ENCODE measurements at regions not wholly inside any gene's neighbourhood (a gene's known extent, or its start where the extent isn't known, plus 50 kb on each side); places are given as distances from the start of the nearest gene placed in this dataset.

DNA sequence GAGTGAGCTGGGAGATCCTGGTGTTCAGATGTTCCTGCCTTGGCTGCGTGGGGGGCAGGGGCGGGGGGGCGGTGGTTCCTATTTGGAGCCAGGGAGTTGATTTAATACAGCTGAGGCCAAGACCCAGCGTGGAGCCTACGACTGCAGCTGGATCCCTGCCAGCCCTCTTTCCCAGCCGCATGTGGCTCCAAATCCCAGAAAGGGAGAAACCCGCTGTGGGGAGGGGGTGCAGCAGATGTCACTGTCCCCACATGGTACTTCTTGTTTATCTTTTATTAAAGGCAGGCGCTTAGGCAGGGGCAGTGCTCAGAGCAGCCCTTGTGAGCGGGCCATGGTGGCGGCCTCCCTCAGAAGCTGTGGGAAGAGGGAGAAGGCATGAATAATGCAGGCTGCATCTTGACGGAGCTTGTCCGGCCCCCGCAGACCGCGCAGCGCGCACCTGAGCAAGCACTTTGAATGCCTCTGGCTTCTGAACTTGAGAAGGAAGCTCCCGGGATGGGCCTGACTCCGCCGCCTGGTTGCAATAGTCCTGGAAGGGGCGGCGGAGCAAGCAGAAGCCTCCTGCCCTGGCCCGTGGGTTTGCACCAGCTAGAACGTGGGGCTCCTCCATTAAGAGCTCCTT, 112.1 kb downstream of the GLI2 start:
- no peak overlapping the region for H3K27ac ChIP-seq
- H3K9me3 ChIP-seq: peaks cover 0 to 21% (median 0%) of the 10 kb centered on the region in 4 donors
- no peaks in the 10 kb centered on the region for H3K36me3 ChIP-seq
- H3K4me3 ChIP-seq: no peak overlapping the region
- H3K4me1 ChIP-seq: peaks cover 0 to 19% (median 0%) of the 10 kb centered on the region in 4 donors
- TF ChIP-seq EP300 (IDR thresholded peaks at IDR 0.05) (no peak), POLR2A (IDR thresholded peaks at IDR 0.05) (no peak)
- TF ChIP-seq, protein P1, sequence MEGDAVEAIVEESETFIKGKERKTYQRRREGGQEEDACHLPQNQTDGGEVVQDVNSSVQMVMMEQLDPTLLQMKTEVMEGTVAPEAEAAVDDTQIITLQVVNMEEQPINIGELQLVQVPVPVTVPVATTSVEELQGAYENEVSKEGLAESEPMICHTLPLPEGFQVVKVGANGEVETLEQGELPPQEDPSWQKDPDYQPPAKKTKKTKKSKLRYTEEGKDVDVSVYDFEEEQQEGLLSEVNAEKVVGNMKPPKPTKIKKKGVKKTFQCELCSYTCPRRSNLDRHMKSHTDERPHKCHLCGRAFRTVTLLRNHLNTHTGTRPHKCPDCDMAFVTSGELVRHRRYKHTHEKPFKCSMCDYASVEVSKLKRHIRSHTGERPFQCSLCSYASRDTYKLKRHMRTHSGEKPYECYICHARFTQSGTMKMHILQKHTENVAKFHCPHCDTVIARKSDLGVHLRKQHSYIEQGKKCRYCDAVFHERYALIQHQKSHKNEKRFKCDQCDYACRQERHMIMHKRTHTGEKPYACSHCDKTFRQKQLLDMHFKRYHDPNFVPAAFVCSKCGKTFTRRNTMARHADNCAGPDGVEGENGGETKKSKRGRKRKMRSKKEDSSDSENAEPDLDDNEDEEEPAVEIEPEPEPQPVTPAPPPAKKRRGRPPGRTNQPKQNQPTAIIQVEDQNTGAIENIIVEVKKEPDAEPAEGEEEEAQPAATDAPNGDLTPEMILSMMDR (IDR thresholded peaks at IDR 0.05): no peak
- H3K27me3 ChIP-seq: no peaks in the 10 kb centered on the region
- WGBS, 2 donors: 56 to 66% methylated on average over 22 to 23 of the region's 24 CpGs
- DNase-seq (ENCODE audit: low spot score in 2 of 2): no peak

DNA sequence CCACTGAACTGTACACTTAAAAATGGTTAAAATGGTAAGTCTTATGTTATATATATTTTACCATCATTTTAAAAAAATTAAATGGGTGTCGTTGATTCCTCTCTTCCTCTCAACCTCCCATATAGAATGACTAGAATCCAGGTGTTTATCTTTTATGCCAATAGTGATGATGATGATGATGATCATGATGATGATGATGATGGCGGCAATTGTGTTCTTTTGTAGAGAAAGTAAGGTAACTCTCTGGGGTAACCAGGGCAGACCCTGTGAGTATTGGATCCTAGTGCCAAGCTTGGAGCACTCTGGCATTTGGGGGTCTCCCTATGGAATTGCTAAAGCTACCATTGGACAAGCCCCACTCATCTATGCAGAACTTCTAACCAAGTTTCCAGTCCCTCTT, 113.6 kb downstream of the GLI2 start:
- peaks cover 0 to 19% (median 0%) of the 10 kb centered on the region in 4 donors for H3K4me1 ChIP-seq
- WGBS, 2 donors: 95 to 96% methylated on average over 2 of the region's 2 CpGs
- no peaks in the 10 kb centered on the region for H3K36me3 ChIP-seq
- H3K27me3 ChIP-seq: no peaks in the 10 kb centered on the region
- DNase-seq (ENCODE audit: low spot score in 2 of 2): no peak
- no peak for TF ChIP-seq POLR2A (IDR thresholded peaks at IDR 0.05)
- no peak for TF ChIP-seq EP300 (IDR thresholded peaks at IDR 0.05)
- TF ChIP-seq, protein P1 (IDR thresholded peaks at IDR 0.05): no peak
- no peak overlapping the region for H3K27ac ChIP-seq
- no peak overlapping the region for H3K4me3 ChIP-seq
- peaks cover 0 to 21% (median 0%) of the 10 kb centered on the region in 4 donors for H3K9me3 ChIP-seq

DNA sequence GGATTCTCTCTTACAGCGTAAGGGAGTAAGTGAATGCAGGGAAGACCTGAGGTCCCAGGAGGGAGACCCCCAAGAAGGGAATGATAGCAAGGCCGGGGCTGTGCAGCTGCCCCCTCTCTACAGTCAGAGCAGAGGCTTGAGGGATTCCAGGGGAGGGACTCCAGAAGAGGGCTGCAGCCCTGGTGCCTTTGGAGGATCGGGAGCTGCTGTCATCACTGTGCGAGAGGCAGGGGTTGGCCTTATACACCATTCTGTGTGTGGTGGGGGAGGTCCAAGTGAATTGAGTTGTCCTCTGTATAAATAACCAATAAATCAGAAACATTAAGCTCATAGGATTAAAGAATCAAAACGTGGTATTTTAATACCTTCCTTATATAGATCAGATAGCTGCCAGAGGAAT, 114.9 kb downstream of the GLI2 start:
- H3K9me3 ChIP-seq: peaks cover 0 to 21% (median 0%) of the 10 kb centered on the region in 4 donors
- no peaks in the 10 kb centered on the region for H3K27me3 ChIP-seq
- WGBS, 2 donors: 66 to 73% methylated on average over 5 of the region's 5 CpGs

DNA sequence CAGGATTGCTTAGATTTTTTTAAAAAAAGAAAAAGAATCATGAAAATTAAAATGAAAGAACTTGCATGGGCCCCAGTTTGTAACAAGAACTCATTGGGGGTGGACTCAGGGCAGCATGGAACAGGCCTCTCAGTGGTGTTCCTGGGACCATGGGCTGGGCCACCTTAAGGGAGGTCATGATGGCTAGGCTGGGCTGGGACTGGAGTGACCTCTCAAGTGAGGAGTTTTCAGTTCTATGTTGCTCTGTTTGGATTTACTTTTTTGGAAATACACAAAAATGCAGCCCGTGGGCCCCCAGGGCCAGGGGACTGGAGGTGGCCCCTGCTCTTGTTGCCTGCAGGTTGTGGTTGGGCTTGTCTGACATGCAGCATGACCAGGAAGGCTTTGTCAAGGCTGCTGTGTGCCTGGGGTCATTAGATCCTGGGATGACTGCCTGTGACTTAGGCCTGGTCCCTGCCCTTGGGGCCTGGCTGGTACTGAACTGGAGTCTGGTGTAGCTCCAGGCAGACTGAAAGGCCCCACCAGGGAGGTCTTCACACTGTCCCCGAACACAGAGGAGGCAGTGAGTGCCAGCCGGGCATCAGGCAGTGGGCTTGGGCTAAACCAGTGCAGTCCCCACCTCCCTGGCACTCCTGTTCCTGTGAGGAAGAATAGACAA, 115.6 kb downstream of the GLI2 start:
- no peak for DNase-seq (ENCODE audit: low spot score in 2 of 2)
- TF ChIP-seq, protein P1 (IDR thresholded peaks at IDR 0.05): no peak
- TF ChIP-seq EP300 (IDR thresholded peaks at IDR 0.05): no peak
- no peak for TF ChIP-seq POLR2A (IDR thresholded peaks at IDR 0.05)
- Histone ChIP-seq H3K9me3 (peaks cover 0 to 21% (median 0%) of the 10 kb centered on the region in 4 donors), H3K4me3 (no peak overlapping the region), H3K27me3 (no peaks in the 10 kb centered on the region), H3K27ac (no peak overlapping the region), H3K36me3 (no peaks in the 10 kb centered on the region), H3K4me1 (peaks cover 0 to 16% (median 0%) of the 10 kb centered on the region in 4 donors)
- 88 to 89% methylated on average over 2 to 3 of the region's 3 CpGs for WGBS, 2 donors

More for the DNA sequence above, 114.9 kb downstream of the GLI2 start:
- Histone ChIP-seq H3K4me1 (peaks cover 0 to 16% (median 0%) of the 10 kb centered on the region in 4 donors), H3K4me3 (no peak overlapping the region), H3K36me3 (no peaks in the 10 kb centered on the region), H3K27ac (no peak overlapping the region)
- no peak for DNase-seq (ENCODE audit: low spot score in 2 of 2)
- TF ChIP-seq POLR2A (IDR thresholded peaks at IDR 0.05) (no peak), EP300 (IDR thresholded peaks at IDR 0.05) (no peak)
- TF ChIP-seq, protein P1 (IDR thresholded peaks at IDR 0.05): no peak

DNA sequence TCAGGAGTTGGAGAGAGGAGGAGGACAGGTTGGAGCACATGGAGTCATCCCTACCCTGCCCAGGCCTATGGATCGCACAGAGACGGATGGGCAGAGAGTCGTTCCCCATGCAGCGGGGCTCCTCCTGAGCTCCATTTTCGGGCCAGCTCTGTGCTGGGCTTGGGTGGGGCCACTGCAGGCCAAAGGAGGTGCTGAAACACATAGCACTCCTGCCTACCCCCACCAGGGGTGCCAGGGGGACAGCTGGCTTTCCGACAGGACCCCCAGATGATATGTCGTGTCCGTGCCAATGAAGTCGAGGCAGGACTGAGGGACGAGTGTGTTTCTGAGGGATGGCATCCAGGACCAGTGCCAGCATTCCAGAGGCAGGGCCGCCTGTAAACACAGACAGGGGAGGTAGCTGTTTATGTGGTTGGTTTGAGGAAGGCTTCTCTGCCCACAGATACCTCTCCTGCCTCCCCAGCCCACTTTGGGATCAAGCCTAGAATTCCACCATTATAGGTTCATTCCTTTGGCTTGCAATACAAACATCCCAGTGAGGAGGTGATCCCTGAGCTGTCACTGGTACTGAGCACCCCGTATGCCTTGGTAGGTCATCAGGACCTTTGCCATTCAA, 116.6 kb downstream of the GLI2 start:
- Histone ChIP-seq H3K27me3 (no peaks in the 10 kb centered on the region), H3K27ac (no peak overlapping the region), H3K9me3 (peaks cover 0 to 21% (median 0%) of the 10 kb centered on the region in 4 donors), H3K4me3 (no peak overlapping the region), H3K4me1 (peaks cover 0 to 10% (median 0%) of the 10 kb centered on the region in 4 donors), H3K36me3 (no peaks in the 10 kb centered on the region)
- 78 to 83% methylated on average over 10 to 12 of the region's 12 CpGs for WGBS, 2 donors
- no peak for TF ChIP-seq POLR2A (IDR thresholded peaks at IDR 0.05)
- no peak for DNase-seq (ENCODE audit: low spot score in 2 of 2)
